ENCODE measurements at regions not wholly inside any gene's neighbourhood (a gene's known extent, or its start where the extent isn't known, plus 50 kb on each side); places are given as distances from the start of the nearest gene placed in this dataset.
"Not testable (repeated sequence)": the region's sequence is repeated elsewhere in the genome, so short reads cannot be mapped to it uniquely, and the experiment has no call there.

- CTCF ChIA-PET: no interaction called here
- Mint-ChIP-seq H3K4me1 (ENCODE audit: low read depth) (no peaks in the 10 kb centered on the region), H3K27ac (no peak overlapping the region), H3K4me3 (no peak overlapping the region), H3K9me3 (ENCODE audit: insufficient read depth) (no peaks in the 10 kb centered on the region), H3K36me3 (ENCODE audit: low read depth) (no peaks in the 10 kb centered on the region), H3K27me3 (ENCODE audit: low read depth) (no peaks in the 10 kb centered on the region)
- ATAC-seq (no peak), DNase-seq (no peak)
- POLR2A ChIA-PET: no interaction called here
Measured at GRCh38 chr22:34592123-34592740, 473.7 kb upstream of the ISX start.

- Mint-ChIP-seq H3K27ac (no peak overlapping the region), H3K27me3 (ENCODE audit: low read depth) (no peaks in the 10 kb centered on the region), H3K4me3 (no peak overlapping the region), H3K4me1 (ENCODE audit: low read depth) (no peaks in the 10 kb centered on the region), H3K9me3 (ENCODE audit: insufficient read depth) (no peaks in the 10 kb centered on the region), H3K36me3 (ENCODE audit: low read depth) (no peaks in the 10 kb centered on the region)
- ChIA-PET CTCF (no interaction called here), POLR2A (no interaction called here)
- no peak for ATAC-seq
- DNase-seq: no peak
Measured at GRCh38 chr22:34599567-34599966, 466.4 kb upstream of the ISX start.

DNA sequence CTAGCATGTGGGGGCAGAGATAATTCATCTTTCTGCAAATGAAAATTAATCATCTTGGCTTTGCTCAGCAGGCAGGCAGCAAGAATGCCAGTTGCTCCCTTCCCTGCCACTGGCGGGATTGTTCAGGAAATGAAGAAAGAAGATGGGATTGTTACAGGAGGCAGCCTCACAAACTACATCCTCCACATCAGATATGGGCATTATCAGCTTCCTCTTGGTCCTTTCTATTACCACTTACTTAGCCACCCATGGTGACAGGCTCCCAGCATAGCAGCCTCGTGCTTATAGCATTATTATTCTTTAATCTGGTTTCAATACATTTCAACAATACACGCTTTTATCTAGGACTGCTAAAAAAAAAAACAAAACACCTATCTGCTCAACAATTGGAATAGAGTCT, 461.6 kb upstream of the ISX start:
- no peaks in the 10 kb centered on the region for H3K27me3 Mint-ChIP-seq (ENCODE audit: low read depth)
- POLR2A ChIA-PET: no interaction called here
- H3K4me1 Mint-ChIP-seq (ENCODE audit: low read depth): no peaks in the 10 kb centered on the region
- H3K27ac Mint-ChIP-seq: no peak overlapping the region
- H3K4me3 Mint-ChIP-seq: no peak overlapping the region
- no peaks in the 10 kb centered on the region for H3K9me3 Mint-ChIP-seq (ENCODE audit: insufficient read depth)
- DNase-seq (no peak), ATAC-seq (no peak)
- no peaks in the 10 kb centered on the region for H3K36me3 Mint-ChIP-seq (ENCODE audit: low read depth)
- CTCF ChIA-PET: no interaction called here

DNA sequence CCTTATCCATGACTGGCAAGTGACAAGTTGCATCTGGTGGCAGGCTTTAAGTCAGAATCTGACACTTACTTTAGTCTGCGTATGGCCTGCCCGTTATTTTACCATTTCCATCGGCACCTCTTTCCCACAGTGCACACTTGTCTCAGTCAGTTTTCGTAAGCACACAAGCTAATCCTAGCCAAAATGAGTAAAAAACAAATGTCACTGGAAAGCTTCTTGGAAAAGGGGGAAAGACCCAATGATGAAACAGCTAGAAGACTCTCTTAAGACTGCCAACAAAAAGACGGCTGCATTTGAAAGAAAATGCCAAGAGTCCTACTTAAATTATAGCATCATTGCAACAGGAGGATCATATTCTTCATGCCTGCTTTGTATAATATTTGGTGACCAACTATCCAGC, 457.9 kb upstream of the ISX start:
- Mint-ChIP-seq H3K4me3 (no peak overlapping the region), H3K4me1 (ENCODE audit: low read depth) (no peaks in the 10 kb centered on the region), H3K36me3 (ENCODE audit: low read depth) (no peaks in the 10 kb centered on the region), H3K9me3 (ENCODE audit: insufficient read depth) (peaks cover 4% of the 10 kb centered on the region), H3K27me3 (ENCODE audit: low read depth) (no peaks in the 10 kb centered on the region), H3K27ac (no peak overlapping the region)
- ChIA-PET POLR2A (no interaction called here), CTCF (no interaction called here)
- ATAC-seq (no peak), DNase-seq (no peak)

DNA sequence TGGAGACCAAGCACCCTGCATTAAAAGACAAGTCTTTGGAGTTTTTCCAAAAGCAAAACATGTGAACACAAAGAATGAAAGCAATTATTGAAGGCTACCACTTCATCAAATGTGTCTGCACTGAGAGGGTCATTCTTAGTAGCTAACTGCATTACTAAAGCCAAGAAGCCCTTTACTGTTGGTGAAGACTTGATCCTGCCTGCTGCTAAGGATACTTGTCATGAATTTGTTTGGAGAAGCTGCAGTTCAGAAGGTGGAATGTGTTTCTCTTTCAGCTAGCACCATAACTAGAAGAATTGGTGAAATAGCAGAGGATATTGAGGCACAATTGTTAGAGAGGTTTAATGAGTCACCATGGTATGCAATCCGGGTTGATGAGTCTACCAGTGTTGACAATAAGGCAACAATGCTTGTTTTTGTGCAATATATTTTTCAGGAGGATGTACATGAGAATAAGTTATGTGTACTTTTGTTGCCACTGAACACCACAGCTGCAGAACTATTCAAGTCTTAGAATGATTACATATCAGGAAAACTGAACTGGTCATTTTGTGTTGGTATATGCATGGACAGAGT, 457.3 kb upstream of the ISX start:
- H3K4me3 Mint-ChIP-seq: no peak overlapping the region
- H3K27me3 Mint-ChIP-seq (ENCODE audit: low read depth): no peaks in the 10 kb centered on the region
- CTCF ChIA-PET: no interaction called here
- no peaks in the 10 kb centered on the region for H3K36me3 Mint-ChIP-seq (ENCODE audit: low read depth)
- DNase-seq (no peak), ATAC-seq (no peak)
- peaks cover 4% of the 10 kb centered on the region for H3K9me3 Mint-ChIP-seq (ENCODE audit: insufficient read depth)
- H3K27ac Mint-ChIP-seq: no peak overlapping the region
- H3K4me1 Mint-ChIP-seq (ENCODE audit: low read depth): no peaks in the 10 kb centered on the region
- POLR2A ChIA-PET: no interaction called here

GRCh38 chr22:34609646-34610045, 456.3 kb upstream of the ISX start:
- ChIA-PET POLR2A (no interaction called here), CTCF (no interaction called here)
- Mint-ChIP-seq H3K27ac (no peak overlapping the region), H3K4me1 (ENCODE audit: low read depth) (no peaks in the 10 kb centered on the region), H3K27me3 (ENCODE audit: low read depth) (no peaks in the 10 kb centered on the region), H3K9me3 (ENCODE audit: insufficient read depth) (peaks cover 4% of the 10 kb centered on the region), H3K36me3 (ENCODE audit: low read depth) (no peaks in the 10 kb centered on the region), H3K4me3 (no peak overlapping the region)
- ATAC-seq (no peak), DNase-seq (no peak)

DNA sequence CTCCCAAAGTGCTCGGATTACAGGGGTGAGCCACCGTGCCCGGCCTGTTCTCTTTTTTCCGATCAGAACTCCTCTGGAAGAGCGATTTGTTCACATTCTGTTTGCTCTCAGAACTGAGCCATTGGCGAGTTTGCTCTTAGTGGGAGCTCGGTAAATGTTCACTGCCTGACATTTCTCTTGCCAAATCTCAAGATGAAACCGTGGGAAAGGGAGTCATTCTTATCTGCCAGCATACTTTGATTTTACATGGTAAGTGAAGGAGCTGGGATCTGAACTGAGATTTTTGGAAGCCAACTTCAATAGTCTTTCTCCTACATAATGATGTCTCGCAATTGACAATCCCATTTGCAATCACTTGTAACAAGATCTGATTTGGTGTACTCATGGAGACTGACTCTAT, 445.8 kb upstream of the ISX start:
- ATAC-seq (no peak), DNase-seq (no peak)
- POLR2A ChIA-PET: no interaction called here
- Mint-ChIP-seq H3K4me3 (no peak overlapping the region), H3K27ac (no peak overlapping the region), H3K36me3 (ENCODE audit: low read depth) (no peaks in the 10 kb centered on the region), H3K9me3 (ENCODE audit: insufficient read depth) (no peaks in the 10 kb centered on the region), H3K4me1 (ENCODE audit: low read depth) (no peaks in the 10 kb centered on the region), H3K27me3 (ENCODE audit: low read depth) (no peaks in the 10 kb centered on the region)
- CTCF ChIA-PET: no interaction called here

DNA sequence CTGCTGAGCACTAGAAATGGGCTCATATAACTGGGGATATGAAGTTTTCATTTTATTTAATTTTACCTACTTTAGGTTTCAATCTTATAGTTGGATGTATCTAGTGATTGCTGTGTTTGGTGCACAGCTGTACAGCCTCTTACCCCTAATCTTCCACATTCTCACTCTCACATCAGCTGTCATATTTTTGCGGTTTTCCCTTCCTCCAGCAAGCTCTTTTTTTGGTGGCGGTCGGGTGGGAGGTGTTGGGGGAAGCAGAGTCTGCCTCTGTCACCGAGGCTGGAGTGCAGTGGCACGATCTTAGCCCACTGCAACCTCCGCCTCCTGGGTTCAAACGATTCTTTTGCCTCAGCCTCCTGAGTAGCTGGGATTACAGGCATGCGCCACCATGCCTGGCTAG, 445.1 kb upstream of the ISX start:
- H3K9me3 Mint-ChIP-seq (ENCODE audit: insufficient read depth): no peaks in the 10 kb centered on the region
- no peaks in the 10 kb centered on the region for H3K27me3 Mint-ChIP-seq (ENCODE audit: low read depth)
- H3K36me3 Mint-ChIP-seq (ENCODE audit: low read depth): no peaks in the 10 kb centered on the region
- ATAC-seq (no peak), DNase-seq (no peak)
- no peaks in the 10 kb centered on the region for H3K4me1 Mint-ChIP-seq (ENCODE audit: low read depth)
- no peak overlapping the region for H3K4me3 Mint-ChIP-seq
- H3K27ac Mint-ChIP-seq: no peak overlapping the region
- POLR2A ChIA-PET: no interaction called here
- CTCF ChIA-PET: no interaction called here

DNA sequence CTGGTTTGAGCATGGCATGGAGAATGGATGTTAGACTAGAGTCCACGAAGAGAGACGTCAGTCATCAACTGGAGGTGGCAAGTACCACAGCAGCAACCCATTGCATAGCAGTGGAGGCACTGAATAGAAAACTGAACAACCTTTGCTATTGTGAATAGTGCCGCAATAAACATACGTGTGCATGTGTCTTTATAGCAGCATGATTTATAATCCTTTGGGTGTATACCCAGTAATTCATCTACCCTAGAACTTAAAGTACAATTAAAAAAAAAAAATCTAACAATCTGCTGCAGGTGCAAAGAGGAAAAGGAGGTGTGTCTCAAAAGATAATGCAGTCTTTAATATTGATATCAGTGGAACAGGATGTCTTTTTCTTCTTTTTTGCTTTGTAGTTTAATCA, 443.4 kb upstream of the ISX start:
- H3K27ac Mint-ChIP-seq: no peak overlapping the region
- ChIA-PET POLR2A (no interaction called here), CTCF (no interaction called here)
- no peaks in the 10 kb centered on the region for H3K27me3 Mint-ChIP-seq (ENCODE audit: low read depth)
- H3K9me3 Mint-ChIP-seq (ENCODE audit: insufficient read depth): no peaks in the 10 kb centered on the region
- ATAC-seq (no peak), DNase-seq (no peak)
- H3K36me3 Mint-ChIP-seq (ENCODE audit: low read depth): no peaks in the 10 kb centered on the region
- H3K4me1 Mint-ChIP-seq (ENCODE audit: low read depth): no peaks in the 10 kb centered on the region
- no peak overlapping the region for H3K4me3 Mint-ChIP-seq

- ChIA-PET POLR2A (no interaction called here), CTCF (no interaction called here)
- Mint-ChIP-seq H3K27me3 (ENCODE audit: low read depth) (no peaks in the 10 kb centered on the region), H3K4me3 (no peak overlapping the region), H3K27ac (no peak overlapping the region), H3K36me3 (ENCODE audit: low read depth) (no peaks in the 10 kb centered on the region), H3K4me1 (ENCODE audit: low read depth) (no peaks in the 10 kb centered on the region), H3K9me3 (ENCODE audit: insufficient read depth) (no peaks in the 10 kb centered on the region)
- DNase-seq (no peak), ATAC-seq (no peak)
Measured at GRCh38 chr22:34623580-34623979, 442.4 kb upstream of the ISX start.

DNA sequence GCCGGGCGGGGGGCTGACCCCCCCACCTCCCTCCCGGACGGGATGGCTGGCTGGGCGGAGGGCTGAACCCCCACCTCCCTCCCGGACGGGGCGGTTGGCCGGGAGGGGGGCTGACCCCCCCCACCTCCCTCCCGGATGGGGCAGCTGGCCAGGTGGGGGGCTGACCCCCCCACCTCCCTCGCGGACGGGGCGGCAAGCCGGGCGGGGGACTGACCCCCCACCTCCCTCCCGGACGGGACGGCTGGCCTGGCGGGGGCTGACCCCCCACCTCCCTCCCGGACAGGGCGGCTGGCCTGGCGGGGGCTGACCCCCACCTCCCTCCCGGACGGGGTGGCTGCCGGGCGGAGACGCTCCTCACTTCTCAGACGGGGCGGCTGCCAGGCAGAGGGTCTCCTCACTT, 440.1 kb upstream of the ISX start:
- H3K9me3 Mint-ChIP-seq (ENCODE audit: insufficient read depth); H3K4me3 Mint-ChIP-seq; H3K4me1 Mint-ChIP-seq (ENCODE audit: low read depth); POLR2A ChIA-PET; H3K27ac Mint-ChIP-seq; DNase-seq; H3K27me3 Mint-ChIP-seq (ENCODE audit: low read depth); CTCF ChIA-PET; H3K36me3 Mint-ChIP-seq (ENCODE audit: low read depth); ATAC-seq: not testable (repeated sequence)

- no peak for ATAC-seq
Measured at GRCh38 chr22:34638128-34638527, 427.8 kb upstream of the ISX start.

DNA sequence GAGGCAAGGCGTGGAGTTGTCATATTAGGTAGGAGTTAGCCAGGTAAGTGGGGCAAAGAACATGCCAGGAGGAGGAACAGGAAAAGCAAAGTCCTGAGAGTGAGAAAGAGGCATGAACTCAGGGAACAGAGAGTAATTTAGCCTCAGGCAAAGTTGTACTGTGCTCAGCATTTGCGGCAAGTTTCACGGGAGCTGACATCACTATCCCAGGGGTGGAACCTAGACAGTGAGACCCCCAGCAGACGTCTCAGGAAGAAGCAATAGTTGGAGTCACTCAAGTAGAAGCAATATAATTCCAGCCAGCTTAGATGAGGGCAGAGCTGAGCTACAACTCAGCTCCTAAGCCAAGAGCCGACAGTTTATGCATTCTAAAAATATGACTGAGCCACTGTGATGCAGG, 426.0 kb upstream of the ISX start:
- H3K4me3 Mint-ChIP-seq: no peak overlapping the region
- CTCF ChIA-PET: no interaction called here
- no peaks in the 10 kb centered on the region for H3K27me3 Mint-ChIP-seq (ENCODE audit: low read depth)
- H3K36me3 Mint-ChIP-seq (ENCODE audit: low read depth): no peaks in the 10 kb centered on the region
- no peaks in the 10 kb centered on the region for H3K4me1 Mint-ChIP-seq (ENCODE audit: low read depth)
- DNase-seq (no peak), ATAC-seq (no peak)
- POLR2A ChIA-PET: no interaction called here
- H3K9me3 Mint-ChIP-seq (ENCODE audit: insufficient read depth): no peaks in the 10 kb centered on the region
- no peak overlapping the region for H3K27ac Mint-ChIP-seq

More at GRCh38 chr22:34638128-34638527, 427.8 kb upstream of the ISX start:
- H3K9me3 Mint-ChIP-seq (ENCODE audit: insufficient read depth): no peaks in the 10 kb centered on the region
- no peak overlapping the region for H3K4me3 Mint-ChIP-seq
- H3K4me1 Mint-ChIP-seq (ENCODE audit: low read depth): no peaks in the 10 kb centered on the region
- no peaks in the 10 kb centered on the region for H3K27me3 Mint-ChIP-seq (ENCODE audit: low read depth)
- H3K36me3 Mint-ChIP-seq (ENCODE audit: low read depth): no peaks in the 10 kb centered on the region
- DNase-seq: no peak
- no peak overlapping the region for H3K27ac Mint-ChIP-seq
- CTCF ChIA-PET: no interaction called here
- POLR2A ChIA-PET: no interaction called here

All from activated CD8-positive, alpha-beta T cell treated with anti-CD3 and anti-CD28 coated beads, Interleukin-2, amount 10 ng/mL, durations not matched to agents 7 days and 5 days (primary cell).